HEK293T (cell line): ENCODE measurements at regions not wholly inside any gene's neighbourhood (a gene's known extent, or its start where the extent isn't known, plus 50 kb on each side); places are given as distances from the start of the nearest gene placed in this dataset.

Source experiments
- CTCF ChIA-PET: fragments of 350-600 bp; formaldehyde crosslinking; extraction: SDS; loops from one replicate; lab custom pipeline; 2021; ENCODE audit warnings: antibody characterized with exemption, inconsistent platforms; lab: Yijun Ruan, JAX
- POLR2A ChIA-PET: fragments of 350-600 bp; formaldehyde crosslinking; extraction: SDS; loops from one replicate; lab custom pipeline; 2020; ENCODE audit warnings: antibody characterized with exemption, inconsistent platforms; lab: Yijun Ruan, JAX
- DNase-seq: peaks from one replicate; pipeline ENCODE4 v3.0.0; 2012; ENCODE audit warnings: mixed read lengths; ENCODE audit errors: extremely low spot score
- ARNT ChIP-seq: fragments of 450-650 bp; IDR thresholded peaks from 2 replicates; pipeline ENCODE4 v1.6.1; 2017; ENCODE audit warnings: mild to moderate bottlenecking
- BHLHE40 ChIP-seq: fragments of 450-650 bp; IDR thresholded peaks from 2 replicates; pipeline ENCODE4 v1.6.1; 2016; ENCODE audit warnings: mild to moderate bottlenecking, moderate library complexity, borderline replicate concordance
- CTBP1 ChIP-seq: fragments of 450-650 bp; IDR thresholded peaks from 2 replicates; pipeline ENCODE4 v1.6.1; 2016; ENCODE audit warnings: borderline replicate concordance
- ELF4 ChIP-seq: fragments of 450-650 bp; IDR thresholded peaks from 2 replicates; pipeline ENCODE4 v1.6.1; 2017; ENCODE audit warnings: antibody characterized with exemption
- FOXA1 ChIP-seq: fragments of 450-650 bp; IDR thresholded peaks from 2 replicates; pipeline ENCODE4 v1.6.1; 2016; ENCODE audit warnings: mild to moderate bottlenecking
- FOXK2 ChIP-seq: fragments of 450-650 bp; IDR thresholded peaks from 2 replicates; pipeline ENCODE4 v1.6.1; 2016; ENCODE audit warnings: mild to moderate bottlenecking
- FOXM1 ChIP-seq: fragments of 450-650 bp; IDR thresholded peaks from 2 replicates; pipeline ENCODE4 v1.6.1; 2017; ENCODE audit warnings: mild to moderate bottlenecking, borderline replicate concordance
- HDGF ChIP-seq: fragments of 450-650 bp; IDR thresholded peaks from 2 replicates; pipeline ENCODE4 v1.6.1; 2017; ENCODE audit warnings: antibody characterized with exemption, borderline replicate concordance
- L3MBTL2 ChIP-seq: fragments of 450-650 bp; conservative IDR thresholded peaks from 2 replicates; pipeline ENCODE4 v1.6.1; 2016; ENCODE audit warnings: mild to moderate bottlenecking
- LEF1 ChIP-seq: fragments of 450-650 bp; IDR thresholded peaks from 2 replicates; pipeline ENCODE4 v1.6.1; 2017; ENCODE audit warnings: mild to moderate bottlenecking, borderline replicate concordance
- NFRKB ChIP-seq: fragments of 450-650 bp; IDR thresholded peaks from 2 replicates; pipeline ENCODE4 v1.6.1; 2016; ENCODE audit warnings: mild to moderate bottlenecking, moderate library complexity
- SP1 ChIP-seq: fragments of 450-650 bp; IDR thresholded peaks from 2 replicates; pipeline ENCODE4 v1.6.1; 2017
- SUZ12 ChIP-seq: fragments of 450-650 bp; IDR thresholded peaks from 2 replicates; pipeline ENCODE4 v1.6.1; 2016; ENCODE audit warnings: mild to moderate bottlenecking
- TARDBP ChIP-seq: fragments of 450-650 bp; IDR thresholded peaks from 2 replicates; pipeline ENCODE4 v1.6.1; 2016
- ZNF384 ChIP-seq: fragments of 450-650 bp; IDR thresholded peaks from 2 replicates; pipeline ENCODE4 v1.6.1; 2016
- TF ChIP-seq, protein P1 (sequence below): fragments of 450-650 bp; IDR thresholded peaks from 2 replicates; pipeline ENCODE4 v1.6.1; 2016

DNA sequence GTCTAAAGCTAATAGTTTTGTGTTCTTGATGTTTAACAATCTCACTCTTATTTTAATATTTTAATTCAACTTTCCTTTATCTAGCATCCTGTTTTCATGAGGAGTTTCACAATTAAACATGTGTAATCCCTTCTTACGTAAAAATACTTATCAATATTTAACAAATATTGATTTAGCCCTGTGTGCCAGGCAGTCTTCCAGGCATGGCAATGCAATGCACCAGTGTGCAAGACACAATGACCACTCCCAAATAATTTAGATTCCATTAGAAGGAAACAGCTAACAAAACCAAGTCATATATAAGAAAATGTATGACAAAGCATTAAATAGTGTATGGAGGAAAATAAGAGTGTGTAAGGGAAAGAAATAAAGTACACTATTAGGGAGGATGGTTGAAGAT, 627.1 kb upstream of the ARPP21 start:
- POLR2A ChIA-PET: no interaction called here
- CTCF ChIA-PET: no interaction called here

DNA sequence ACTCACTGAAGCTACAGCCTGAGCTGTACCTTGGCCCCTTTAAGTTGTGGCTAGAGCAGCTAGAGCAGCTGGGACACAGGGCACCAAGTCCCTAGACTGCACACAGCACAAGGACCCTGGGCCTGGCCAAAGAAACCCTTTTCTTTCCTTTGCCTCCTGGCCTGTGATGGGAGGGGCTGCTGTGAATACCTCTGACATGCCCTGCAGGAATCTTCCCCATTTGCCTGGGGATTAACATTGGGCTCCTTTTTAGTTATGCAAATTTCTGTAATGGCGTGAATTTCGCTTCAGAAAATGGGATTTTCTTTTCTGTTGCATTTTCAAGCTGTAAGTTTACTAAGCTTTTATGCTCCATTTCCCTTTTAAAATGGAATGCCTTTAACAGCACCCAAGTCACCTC, 611.2 kb upstream of the ARPP21 start:
- ChIA-PET POLR2A (no interaction called here), CTCF (no interaction called here)
- no peak for TF ChIP-seq FOXA1
- TF ChIP-seq FOXM1: no peak
- no peak for TF ChIP-seq SUZ12
- no peak for TF ChIP-seq TARDBP
- TF ChIP-seq HDGF: no peak
- TF ChIP-seq NFRKB: no peak
- no peak for TF ChIP-seq SP1
- TF ChIP-seq ZNF384: no peak
- TF ChIP-seq FOXK2: no peak
- TF ChIP-seq CTBP1: no peak
- TF ChIP-seq, protein P1, sequence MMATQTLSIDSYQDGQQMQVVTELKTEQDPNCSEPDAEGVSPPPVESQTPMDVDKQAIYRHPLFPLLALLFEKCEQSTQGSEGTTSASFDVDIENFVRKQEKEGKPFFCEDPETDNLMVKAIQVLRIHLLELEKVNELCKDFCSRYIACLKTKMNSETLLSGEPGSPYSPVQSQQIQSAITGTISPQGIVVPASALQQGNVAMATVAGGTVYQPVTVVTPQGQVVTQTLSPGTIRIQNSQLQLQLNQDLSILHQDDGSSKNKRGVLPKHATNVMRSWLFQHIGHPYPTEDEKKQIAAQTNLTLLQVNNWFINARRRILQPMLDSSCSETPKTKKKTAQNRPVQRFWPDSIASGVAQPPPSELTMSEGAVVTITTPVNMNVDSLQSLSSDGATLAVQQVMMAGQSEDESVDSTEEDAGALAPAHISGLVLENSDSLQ: no peak
- TF ChIP-seq ELF4: no peak
- no peak for TF ChIP-seq L3MBTL2
- TF ChIP-seq ARNT: no peak
- no peak for TF ChIP-seq BHLHE40
- no peak for TF ChIP-seq LEF1
- DNase-seq: no peak

More for the DNA sequence above, 627.1 kb upstream of the ARPP21 start:
- no peak for DNase-seq
- no peak for TF ChIP-seq FOXK2
- TF ChIP-seq ZNF384: no peak

DNA sequence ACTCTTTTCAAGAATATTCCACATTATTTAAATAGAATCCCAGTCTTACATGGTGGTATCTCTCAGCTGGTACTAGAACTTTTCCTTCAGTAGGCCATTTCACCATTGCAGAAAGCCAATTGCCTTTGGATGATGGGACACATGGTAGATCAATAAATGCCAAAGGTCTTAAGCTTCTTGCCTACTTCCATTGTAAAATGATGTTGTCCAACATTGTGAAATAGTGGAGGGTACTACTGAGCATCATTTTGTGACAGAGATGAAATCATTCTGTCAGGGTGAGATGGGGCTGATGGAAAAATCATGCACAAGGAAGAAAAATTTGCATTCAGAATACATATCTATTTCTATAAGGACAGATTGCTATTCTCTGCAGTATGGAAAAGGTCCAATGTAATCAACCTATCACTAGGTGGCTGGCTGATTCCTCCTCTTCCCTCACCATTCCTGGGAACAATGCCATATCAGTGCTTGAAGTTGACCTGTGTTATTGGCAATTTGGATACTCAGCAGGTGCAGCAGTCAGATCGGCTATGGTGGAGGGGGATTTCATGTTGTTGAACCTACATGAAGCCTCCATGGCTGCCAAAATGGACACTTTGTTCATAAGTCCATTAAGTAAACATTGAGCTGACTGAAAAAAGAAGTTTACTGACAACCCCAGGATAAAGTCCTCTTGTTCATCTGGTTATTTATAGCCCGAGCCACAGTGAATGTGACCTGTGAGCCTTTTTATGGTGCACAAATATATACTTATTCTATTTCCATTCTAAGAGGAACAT, 596.9 kb upstream of the ARPP21 start:
- CTCF ChIA-PET: no interaction called here

DNA sequence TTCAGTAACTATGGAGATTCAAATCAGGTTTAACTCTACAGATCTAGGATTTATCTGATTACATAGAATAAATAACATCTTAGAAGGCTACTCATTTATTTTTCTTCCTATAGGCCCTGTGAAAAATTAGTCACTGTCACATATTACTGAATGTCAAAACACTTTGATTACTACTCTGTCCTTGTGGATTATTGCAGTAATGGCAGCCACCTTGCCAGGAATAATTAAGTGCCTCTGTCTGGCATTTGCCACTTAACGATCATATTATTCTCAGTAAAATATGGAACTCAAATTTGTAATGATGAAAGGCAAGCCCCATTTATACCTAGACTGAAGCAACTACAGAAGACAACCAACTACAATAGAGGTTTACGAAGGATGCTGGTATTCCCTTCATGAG, 596.3 kb upstream of the ARPP21 start:
- ChIA-PET CTCF (no interaction called here), POLR2A (no interaction called here)
- DNase-seq: no peak
- TF ChIP-seq ELF4 (no peak), BHLHE40 (no peak), L3MBTL2 (no peak), ARNT (no peak), CTBP1 (no peak), ZNF384 (no peak)

More for the DNA sequence above, 596.9 kb upstream of the ARPP21 start:
- TF ChIP-seq FOXM1 (no peak), LEF1 (no peak), ELF4 (no peak), TARDBP (no peak), CTBP1 (no peak), FOXK2 (no peak), ZNF384 (no peak), FOXA1 (no peak), ARNT (no peak), NFRKB (no peak), SP1 (no peak), HDGF (no peak), L3MBTL2 (no peak), SUZ12 (no peak), BHLHE40 (no peak)
- TF ChIP-seq, protein P1: no peak
- DNase-seq: no peak
- POLR2A ChIA-PET: no interaction called here

DNA sequence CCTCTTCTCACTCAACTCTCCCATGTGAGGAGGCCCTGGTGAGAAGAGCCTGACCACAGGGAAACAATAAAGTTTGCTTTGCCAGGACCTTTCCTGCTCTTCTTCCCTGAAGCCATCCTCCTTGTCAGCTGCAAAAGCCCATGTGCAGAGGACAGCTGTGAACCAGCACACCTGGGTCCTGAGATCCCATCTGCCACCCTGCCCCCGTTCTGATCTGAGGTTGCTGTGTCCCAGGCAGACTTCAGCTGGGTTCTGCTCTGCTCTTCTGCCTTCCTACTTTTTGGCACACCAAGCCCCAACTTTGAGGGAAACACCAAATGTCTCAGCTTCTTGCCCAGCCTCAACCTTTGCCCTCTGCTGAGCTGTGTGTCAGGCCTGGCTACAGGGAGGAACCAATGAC, 595.1 kb upstream of the ARPP21 start:
- ChIA-PET CTCF (interaction anchor here (0.6 kb wide), 1 partner anchor 74 kb away, joined by 3 read pairs; no protein-coding TSS in a partner anchor), POLR2A (no interaction called here)
- TF ChIP-seq HDGF (no peak), CTBP1 (no peak), SUZ12 (no peak), TARDBP (no peak), ARNT (no peak), FOXM1 (no peak), FOXK2 (no peak), ELF4 (no peak), ZNF384 (no peak), FOXA1 (no peak), L3MBTL2 (no peak), NFRKB (no peak), BHLHE40 (no peak), LEF1 (no peak)
- TF ChIP-seq, protein P1: no peak
- DNase-seq: no peak

DNA sequence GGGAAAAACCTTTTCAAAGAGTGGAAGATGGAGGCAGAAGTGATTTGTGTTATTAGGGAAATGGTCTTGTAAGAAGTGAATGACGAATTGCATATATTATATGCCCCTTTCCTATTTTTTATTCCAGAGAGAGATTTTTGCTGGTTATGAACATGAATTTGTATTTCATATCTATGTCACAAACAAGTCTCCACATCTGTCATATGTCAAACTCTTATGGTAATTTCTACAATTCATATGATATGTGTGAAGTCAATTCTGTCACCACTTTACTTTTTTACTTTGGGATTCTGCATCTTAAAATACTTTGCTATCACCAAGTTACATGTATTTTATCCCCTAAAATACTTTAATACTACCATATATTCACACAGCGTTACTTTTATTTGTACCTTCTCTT, 594.2 kb upstream of the ARPP21 start:
- no peak for DNase-seq
- TF ChIP-seq L3MBTL2 (no peak), ELF4 (no peak), CTBP1 (no peak), SP1 (no peak), HDGF (no peak), ZNF384 (no peak), NFRKB (no peak), TARDBP (no peak), FOXM1 (no peak), FOXK2 (no peak), SUZ12 (no peak), FOXA1 (no peak), LEF1 (no peak), BHLHE40 (no peak), ARNT (no peak)
- TF ChIP-seq, protein P1: no peak
- ChIA-PET POLR2A (no interaction called here), CTCF (no interaction called here)
